ENCODE measurements at regions not wholly inside any gene's neighbourhood (a gene's known extent, or its start where the extent isn't known, plus 50 kb on each side); places are given as distances from the start of the nearest gene placed in this dataset.

- TF ChIP-seq CTCF (IDR thresholded peaks at IDR 0.05) (no peak), POLR2A (IDR thresholded peaks at IDR 0.05) (no peak)
- WGBS, 2 donors: 60 to 74% methylated on average over 5 of the region's 5 CpGs
- no peak for DNase-seq (ENCODE audit: low spot score in 2 of 2)
- H3K4me3 ChIP-seq (ENCODE audit: low read depth, poor library complexity, severe bottlenecking): no peak overlapping the region
- intact Hi-C loops (cut with DNase I; ENCODE audit: low total_unique reads): no loop called here
Measured at GRCh38 chr9:18010492-18010891, 431.6 kb downstream of the SH3GL2 start.

GRCh38 chr9:18012170-18012569 lies 433.3 kb downstream of the SH3GL2 start:
- TF ChIP-seq CTCF (IDR thresholded peaks at IDR 0.05) (no peak), POLR2A (IDR thresholded peaks at IDR 0.05) (no peak)
- no peak overlapping the region for H3K4me3 ChIP-seq (ENCODE audit: low read depth, poor library complexity, severe bottlenecking)
- WGBS, 2 donors: 64 to 68% methylated on average over 4 of the region's 4 CpGs
- intact Hi-C loops (cut with DNase I; ENCODE audit: low total_unique reads): no loop called here
- no peak for DNase-seq (ENCODE audit: low spot score in 2 of 2)

GRCh38 chr9:18014556-18014955 lies 435.7 kb downstream of the SH3GL2 start:
- WGBS, 2 donors: 69 to 74% methylated on average over 3 of the region's 3 CpGs
- TF ChIP-seq POLR2A (IDR thresholded peaks at IDR 0.05): no peak
- TF ChIP-seq CTCF (IDR thresholded peaks at IDR 0.05): no peak
- no peak overlapping the region for H3K4me3 ChIP-seq (ENCODE audit: low read depth, poor library complexity, severe bottlenecking)
- no peak for DNase-seq (ENCODE audit: low spot score in 2 of 2)
- intact Hi-C loops (cut with DNase I; ENCODE audit: low total_unique reads): no loop called here

- no peak for TF ChIP-seq POLR2A (IDR thresholded peaks at IDR 0.05)
- TF ChIP-seq CTCF (IDR thresholded peaks at IDR 0.05): no peak
- DNase-seq (ENCODE audit: low spot score in 2 of 2): no peak
- 68 to 83% methylated on average over 1 of the region's 1 CpG for WGBS, 2 donors
- no peak overlapping the region for H3K4me3 ChIP-seq (ENCODE audit: low read depth, poor library complexity, severe bottlenecking)
- intact Hi-C loops (cut with DNase I; ENCODE audit: low total_unique reads): no loop called here
Measured at GRCh38 chr9:18015116-18015515, 436.2 kb downstream of the SH3GL2 start.

- DNase-seq (ENCODE audit: low spot score in 2 of 2): no peak
- no peak overlapping the region for H3K4me3 ChIP-seq (ENCODE audit: low read depth, poor library complexity, severe bottlenecking)
- 37 to 51% methylated on average over 1 of the region's 1 CpG for WGBS, 2 donors
- no peak for TF ChIP-seq POLR2A (IDR thresholded peaks at IDR 0.05)
- no peak for TF ChIP-seq CTCF (IDR thresholded peaks at IDR 0.05)
- intact Hi-C loops (cut with DNase I; ENCODE audit: low total_unique reads): no loop called here
Measured at GRCh38 chr9:18017136-18017535, 438.3 kb downstream of the SH3GL2 start.

GRCh38 chr9:18018221-18018620 lies 439.4 kb downstream of the SH3GL2 start:
- no peak overlapping the region for H3K4me3 ChIP-seq (ENCODE audit: low read depth, poor library complexity, severe bottlenecking)
- intact Hi-C loops (cut with DNase I; ENCODE audit: low total_unique reads): no loop called here
- no peak for TF ChIP-seq POLR2A (IDR thresholded peaks at IDR 0.05)
- no peak for TF ChIP-seq CTCF (IDR thresholded peaks at IDR 0.05)
- no peak for DNase-seq (ENCODE audit: low spot score in 2 of 2)
- 87 to 89% methylated on average over 2 of the region's 2 CpGs for WGBS, 2 donors
